ENCODE measurements at regions not wholly inside any gene's neighbourhood (a gene's known extent, or its start where the extent isn't known, plus 50 kb on each side); places are given as distances from the start of the nearest gene placed in this dataset.

- Histone ChIP-seq H3K4me1 (ENCODE audit: control insufficient read depth, insufficient read depth, low read length) (no peaks in the 10 kb centered on the region), H3K27ac (ENCODE audit: low read length) (no peak overlapping the region), H3K36me3 (ENCODE audit: control insufficient read depth, insufficient read depth, low read length) (no peaks in the 10 kb centered on the region), H3K9me3 (ENCODE audit: control insufficient read depth, insufficient read depth, low read depth, low read length) (no peaks in the 10 kb centered on the region), H3K4me3 (ENCODE audit: low read depth in 2 of 2, low read length in 2 of 2) (no peak overlapping the region), H3K27me3 (ENCODE audit: control insufficient read depth, insufficient read depth, low read length) (no peaks in the 10 kb centered on the region)
- intact Hi-C loops (cut with micrococcal nuclease; ENCODE audit: unreplicated experiment) (no loop called here), in situ Hi-C loops (cut with HindIII; ENCODE audit: low pct_unique_long_range_greater_than_20kb, low sequenced_read_pairs) (no loop called here)
- ChIA-PET CTCF (no interaction called here), POLR2A (no interaction called here)
- DNase-seq (ENCODE audit: low read depth, low spot score) = no peak
- ATAC-seq = no peak
- BruUV-seq (replicated peaks) = no TSS peak
- no peak for TF ChIP-seq SIN3A (IDR thresholded peaks at IDR 0.05; ENCODE audit: borderline replicate concordance, insufficient read depth, low read depth, low read length)
- no peak for TF ChIP-seq REST (IDR thresholded peaks at IDR 0.05; ENCODE audit: insufficient read depth in 1 of 2, low read depth in 2 of 2, low read length in 1 of 2)
Observed at GRCh38 chr13:22665506-22665905, 515.3 kb upstream of the SGCG start.

- no peaks in the 10 kb centered on the region for H3K36me3 ChIP-seq (ENCODE audit: control insufficient read depth, insufficient read depth, low read length)
- CTCF ChIA-PET = no interaction called here
Observed at GRCh38 chr13:22690756-22691155, 490.0 kb upstream of the SGCG start.

More at GRCh38 chr13:22690756-22691155, 490.0 kb upstream of the SGCG start:
- Histone ChIP-seq H3K4me3 (ENCODE audit: low read depth in 2 of 2, low read length in 2 of 2) (no peak overlapping the region), H3K9me3 (ENCODE audit: control insufficient read depth, insufficient read depth, low read depth, low read length) (peaks cover 5% of the 10 kb centered on the region; the same call in 1 of the 2 replicates), H3K27me3 (ENCODE audit: control insufficient read depth, insufficient read depth, low read length) (no peaks in the 10 kb centered on the region), H3K27ac (ENCODE audit: low read length) (no peak overlapping the region), H3K4me1 (ENCODE audit: control insufficient read depth, insufficient read depth, low read length) (no peaks in the 10 kb centered on the region)
- TF ChIP-seq TCF7L2 (IDR thresholded peaks at IDR 0.05; ENCODE audit: low read depth, low read length) = no peak
- no peak for TF ChIP-seq REST (IDR thresholded peaks at IDR 0.05; ENCODE audit: insufficient read depth in 1 of 2, low read depth in 2 of 2, low read length in 1 of 2)
- no peak for TF ChIP-seq SIN3A (IDR thresholded peaks at IDR 0.05; ENCODE audit: borderline replicate concordance, insufficient read depth, low read depth, low read length)
- no peak for TF ChIP-seq CTCF (IDR thresholded peaks at IDR 0.05)
- TF ChIP-seq POLR2AphosphoS5 (IDR thresholded peaks at IDR 0.05; ENCODE audit: low read depth, low read length) = no peak
- intact Hi-C loops (cut with micrococcal nuclease; ENCODE audit: unreplicated experiment) (no loop called here), in situ Hi-C loops (cut with HindIII; ENCODE audit: low pct_unique_long_range_greater_than_20kb, low sequenced_read_pairs) (no loop called here)
- no TSS peak for BruUV-seq (replicated peaks)
- DNase-seq (ENCODE audit: low read depth, low spot score) (no peak), ATAC-seq (no peak)
- POLR2A ChIA-PET = no interaction called here
